ENCODE measurements at regions not wholly inside any gene's neighbourhood (a gene's known extent, or its start where the extent isn't known, plus 50 kb on each side); places are given as distances from the start of the nearest gene placed in this dataset.

- Histone ChIP-seq H3K4me1 (ENCODE audit: low read depth) (no peaks in the 10 kb centered on the region), H3K9me3 (ENCODE audit: low read depth) (no peaks in the 10 kb centered on the region), H3K36me3 (no peaks in the 10 kb centered on the region), H3K27me3 (no peaks in the 10 kb centered on the region), H3K4me3 (no peak overlapping the region), H3K27ac (no peak overlapping the region)
- no peak for TF ChIP-seq CTCF (IDR thresholded peaks at IDR 0.05; ENCODE audit: low read depth, low read length)
- no peak for DNase-seq (ENCODE audit: low read depth in 1 of 2, low spot score in 1 of 2)
Measured at GRCh38 chr9:1653282-1653681, 361.9 kb upstream of the SMARCA2 start.

GRCh38 chr9:1658661-1659362 lies 356.3 kb upstream of the SMARCA2 start:
- Histone ChIP-seq H3K27me3 (no peaks in the 10 kb centered on the region), H3K4me1 (ENCODE audit: low read depth) (no peaks in the 10 kb centered on the region), H3K4me3 (no peak overlapping the region), H3K36me3 (no peaks in the 10 kb centered on the region), H3K27ac (no peak overlapping the region), H3K9me3 (ENCODE audit: low read depth) (no peaks in the 10 kb centered on the region)
- no peak for TF ChIP-seq CTCF (IDR thresholded peaks at IDR 0.05; ENCODE audit: low read depth, low read length)
- no peak for DNase-seq (ENCODE audit: low read depth in 1 of 2, low spot score in 1 of 2)

- no peaks in the 10 kb centered on the region for H3K4me1 ChIP-seq (ENCODE audit: low read depth)
- no peak for TF ChIP-seq CTCF (IDR thresholded peaks at IDR 0.05; ENCODE audit: low read depth, low read length)
- no peak overlapping the region for H3K4me3 ChIP-seq
- H3K27ac ChIP-seq, result no peak overlapping the region
- H3K9me3 ChIP-seq (ENCODE audit: low read depth), result no peaks in the 10 kb centered on the region
- no peak for DNase-seq (ENCODE audit: low read depth in 1 of 2, low spot score in 1 of 2)
- no peaks in the 10 kb centered on the region for H3K27me3 ChIP-seq
- no peaks in the 10 kb centered on the region for H3K36me3 ChIP-seq
Measured at GRCh38 chr9:1659363-1659690, 355.8 kb upstream of the SMARCA2 start.

GRCh38 chr9:1668441-1668840 lies 346.7 kb upstream of the SMARCA2 start:
- Histone ChIP-seq H3K4me3 (no peak overlapping the region), H3K27ac (no peak overlapping the region), H3K9me3 (ENCODE audit: low read depth) (no peaks in the 10 kb centered on the region), H3K36me3 (no peaks in the 10 kb centered on the region), H3K4me1 (ENCODE audit: low read depth) (no peaks in the 10 kb centered on the region), H3K27me3 (no peaks in the 10 kb centered on the region)
- DNase-seq (ENCODE audit: low read depth in 1 of 2, low spot score in 1 of 2), result no peak
- no peak for TF ChIP-seq CTCF (IDR thresholded peaks at IDR 0.05; ENCODE audit: low read depth, low read length)

GRCh38 chr9:1673300-1673699 lies 341.8 kb upstream of the SMARCA2 start:
- Histone ChIP-seq H3K27ac (no peak overlapping the region), H3K4me3 (no peak overlapping the region), H3K36me3 (no peaks in the 10 kb centered on the region), H3K9me3 (ENCODE audit: low read depth) (no peaks in the 10 kb centered on the region), H3K4me1 (ENCODE audit: low read depth) (no peaks in the 10 kb centered on the region), H3K27me3 (no peaks in the 10 kb centered on the region)
- no peak for DNase-seq (ENCODE audit: low read depth in 1 of 2, low spot score in 1 of 2)
- no peak for TF ChIP-seq CTCF (IDR thresholded peaks at IDR 0.05; ENCODE audit: low read depth, low read length)

GRCh38 chr9:1676771-1677170 lies 338.4 kb upstream of the SMARCA2 start:
- no peak for DNase-seq (ENCODE audit: low read depth in 1 of 2, low spot score in 1 of 2)
- TF ChIP-seq CTCF (IDR thresholded peaks at IDR 0.05; ENCODE audit: low read depth, low read length), result no peak
- Histone ChIP-seq H3K4me1 (ENCODE audit: low read depth) (no peaks in the 10 kb centered on the region), H3K27me3 (no peaks in the 10 kb centered on the region), H3K36me3 (no peaks in the 10 kb centered on the region), H3K4me3 (no peak overlapping the region), H3K27ac (no peak overlapping the region), H3K9me3 (ENCODE audit: low read depth) (no peaks in the 10 kb centered on the region)
